Keratinocyte (primary cell): ENCODE measurements at regions not wholly inside any gene's neighbourhood (a gene's known extent, or its start where the extent isn't known, plus 50 kb on each side); places are given as distances from the start of the nearest gene placed in this dataset.

Experiments used
- EZH2 ChIP-seq: IDR thresholded peaks from one replicate; pipeline ENCODE4 v1.6.1; 2012; ENCODE audit warnings: inconsistent platforms, mild to moderate bottlenecking, low read length, moderate library complexity
- TF ChIP-seq, protein P1 (sequence below), 3 experiments: IDR thresholded peaks in 1 of 3; conservative IDR thresholded peaks in 1 of 3; optimal IDR thresholded peaks in 1 of 3; 2 replicates in 2 of 3; 3 replicates in 1 of 3; pipeline versions ENCODE3 to v1.5.1; 2011; ENCODE audit warnings: low read length in 3 of 3, mild to moderate bottlenecking in 3 of 3, moderate library complexity in 2 of 3, control low read depth in 1 of 3, inconsistent platforms in 1 of 3; ENCODE audit not compliant: insufficient read depth in 2 of 3; ENCODE audit errors: extremely low read depth in 1 of 3

- no peak for TF ChIP-seq EZH2
- TF ChIP-seq, protein P1, sequence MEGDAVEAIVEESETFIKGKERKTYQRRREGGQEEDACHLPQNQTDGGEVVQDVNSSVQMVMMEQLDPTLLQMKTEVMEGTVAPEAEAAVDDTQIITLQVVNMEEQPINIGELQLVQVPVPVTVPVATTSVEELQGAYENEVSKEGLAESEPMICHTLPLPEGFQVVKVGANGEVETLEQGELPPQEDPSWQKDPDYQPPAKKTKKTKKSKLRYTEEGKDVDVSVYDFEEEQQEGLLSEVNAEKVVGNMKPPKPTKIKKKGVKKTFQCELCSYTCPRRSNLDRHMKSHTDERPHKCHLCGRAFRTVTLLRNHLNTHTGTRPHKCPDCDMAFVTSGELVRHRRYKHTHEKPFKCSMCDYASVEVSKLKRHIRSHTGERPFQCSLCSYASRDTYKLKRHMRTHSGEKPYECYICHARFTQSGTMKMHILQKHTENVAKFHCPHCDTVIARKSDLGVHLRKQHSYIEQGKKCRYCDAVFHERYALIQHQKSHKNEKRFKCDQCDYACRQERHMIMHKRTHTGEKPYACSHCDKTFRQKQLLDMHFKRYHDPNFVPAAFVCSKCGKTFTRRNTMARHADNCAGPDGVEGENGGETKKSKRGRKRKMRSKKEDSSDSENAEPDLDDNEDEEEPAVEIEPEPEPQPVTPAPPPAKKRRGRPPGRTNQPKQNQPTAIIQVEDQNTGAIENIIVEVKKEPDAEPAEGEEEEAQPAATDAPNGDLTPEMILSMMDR (optimal IDR thresholded peaks at IDR 0.05 in 1 of 3, IDR thresholded peaks at IDR 0.05 in 1 of 3, conservative IDR thresholded peaks at IDR 0.05 in 1 of 3; ENCODE audit: extremely low read depth in 1 of 3, insufficient read depth in 2 of 3, low read length in 3 of 3) = no peak
Measured at GRCh38 chr4:3345384-3345783, 52.6 kb downstream of the RGS12 start.
